H9 (cell line): ENCODE measurements at regions not wholly inside any gene's neighbourhood (a gene's known extent, or its start where the extent isn't known, plus 50 kb on each side); places are given as distances from the start of the nearest gene placed in this dataset.

Source experiments
- DNase-seq: peaks from one replicate; pipeline ENCODE4 v3.0.0-alpha.2; 2017
- H2AFZ ChIP-seq: one replicate; pipeline ENCODE4 v1.6.1; 2013; ENCODE audit warnings: mild to moderate bottlenecking, low read length, control low read depth, moderate library complexity
- H2AK5ac ChIP-seq: 2 replicates; pipeline ENCODE4 v1.6.1; 2013; ENCODE audit warnings: low read length, control low read depth, mixed read lengths; ENCODE audit not compliant: insufficient read length
- H2BK120ac ChIP-seq: one replicate; pipeline ENCODE4 v1.6.1; 2013; ENCODE audit warnings: low read depth, mild to moderate bottlenecking, low read length, control low read depth, inconsistent platforms; ENCODE audit not compliant: poor library complexity, severe bottlenecking
- H2BK12ac ChIP-seq: 2 replicates; pipeline ENCODE4 v1.6.1; 2013; ENCODE audit warnings: low read length, control low read depth, mixed read lengths, low read depth; ENCODE audit not compliant: insufficient read length
- H2BK15ac ChIP-seq: 2 replicates; pipeline ENCODE4 v1.6.1; 2013; ENCODE audit warnings: low read depth, low read length, control low read depth
- H2BK20ac ChIP-seq: one replicate; pipeline ENCODE4 v1.6.1; 2013; ENCODE audit warnings: low read depth, mild to moderate bottlenecking, low read length, control low read depth, inconsistent platforms; ENCODE audit not compliant: poor library complexity, severe bottlenecking
- H2BK5ac ChIP-seq: 2 replicates; pipeline ENCODE4 v1.6.1; 2013; ENCODE audit warnings: low read length, control low read depth, mixed read lengths; ENCODE audit not compliant: insufficient read length
- H3K14ac ChIP-seq: 2 replicates; pipeline ENCODE4 v1.6.1; 2013; ENCODE audit warnings: low read length, control low read depth; ENCODE audit not compliant: insufficient read depth
- H3K18ac ChIP-seq: 2 replicates; pipeline ENCODE4 v1.6.1; 2013; ENCODE audit warnings: low read depth, mild to moderate bottlenecking, mixed read lengths, low read length, control low read depth; ENCODE audit not compliant: insufficient read length
- H3K23ac ChIP-seq: 2 replicates; pipeline ENCODE4 v1.6.1; 2013; ENCODE audit warnings: low read length, control low read depth, mixed read lengths, low read depth; ENCODE audit not compliant: insufficient read length
- H3K23me2 ChIP-seq: 2 replicates; pipeline ENCODE4 v1.6.1; 2013; ENCODE audit warnings: low read depth, mild to moderate bottlenecking, mixed read lengths, low read length, control low read depth; ENCODE audit not compliant: insufficient read length, poor library complexity, severe bottlenecking
- H3K27ac ChIP-seq: 2 replicates; pipeline ENCODE4 v1.5.1; 2013; ENCODE audit warnings: low read length, control low read depth, mixed read lengths, low read depth; ENCODE audit not compliant: insufficient read length
- H3K27me3 ChIP-seq: 2 replicates; pipeline ENCODE4 v1.6.1; 2013; ENCODE audit warnings: low read length, control low read depth, inconsistent platforms; ENCODE audit not compliant: insufficient read depth
- H3K4ac ChIP-seq: 2 replicates; pipeline ENCODE4 v1.6.1; 2013; ENCODE audit warnings: low read depth, mild to moderate bottlenecking, control low read depth, inconsistent platforms, low read length, moderate library complexity
- H3K4me1 ChIP-seq: 2 replicates; pipeline ENCODE4 v1.6.1; 2013; ENCODE audit warnings: low read length, control low read depth, inconsistent platforms; ENCODE audit not compliant: insufficient read depth
- H3K4me2 ChIP-seq: 2 replicates; pipeline ENCODE4 v1.6.1; 2013; ENCODE audit warnings: low read length, control low read depth, mixed read lengths; ENCODE audit not compliant: insufficient read length, insufficient read depth
- H3K56ac ChIP-seq: 2 replicates; pipeline ENCODE4 v1.6.1; 2013; ENCODE audit warnings: low read depth, mild to moderate bottlenecking, mixed read lengths, low read length, control low read depth; ENCODE audit not compliant: insufficient read length
- H3K79me1 ChIP-seq: 2 replicates; pipeline ENCODE4 v1.6.1; 2013; ENCODE audit warnings: low read depth, mild to moderate bottlenecking, moderate library complexity, low read length, control low read depth, inconsistent platforms; ENCODE audit not compliant: insufficient read depth, poor library complexity, severe bottlenecking
- H3K79me2 ChIP-seq: 2 replicates; pipeline ENCODE4 v1.6.1; 2013; ENCODE audit warnings: low read length, control low read depth, inconsistent platforms; ENCODE audit not compliant: insufficient read depth
- H3K9ac ChIP-seq: 2 replicates; pipeline ENCODE4 v1.6.1; 2013; ENCODE audit warnings: low read length, control low read depth, mixed read lengths; ENCODE audit not compliant: insufficient read length; ENCODE audit errors: extremely low read depth
- H3K9me3 ChIP-seq: one replicate; pipeline ENCODE4 v1.6.1; 2013; ENCODE audit warnings: low read depth, low read length, inconsistent platforms; ENCODE audit not compliant: control insufficient read depth
- H3T11ph ChIP-seq: one replicate; pipeline ENCODE4 v1.6.1; 2013; ENCODE audit warnings: mild to moderate bottlenecking, low read length, control low read depth, inconsistent platforms
- H4K20me1 ChIP-seq: one replicate; pipeline ENCODE4 v1.6.1; 2013; ENCODE audit not compliant: control insufficient read depth, insufficient read length, insufficient read depth
- H4K5ac ChIP-seq: 2 replicates; pipeline ENCODE4 v1.6.1; 2013; ENCODE audit warnings: low read depth, mild to moderate bottlenecking, mixed read lengths, low read length, control low read depth; ENCODE audit not compliant: insufficient read length
- H4K8ac ChIP-seq: replicated peaks from 2 replicates; pipeline ENCODE4 v1.6.1; 2013; ENCODE audit warnings: low read length, control low read depth, mixed read lengths, low read depth; ENCODE audit not compliant: insufficient read length
- H4K91ac ChIP-seq: 2 replicates; pipeline ENCODE4 v1.6.1; 2013; ENCODE audit warnings: low read depth, mild to moderate bottlenecking, moderate library complexity, mixed read lengths, low read length, control low read depth; ENCODE audit not compliant: insufficient read length
- H3K27ac Mint-ChIP-seq, 3 experiments: 2 replicates in 2 of 3; 3 replicates in 1 of 3; pipeline ENCODE4 v1.8.0; 2020 to 2021; ENCODE audit warnings: mixed read lengths in 3 of 3, mild to moderate bottlenecking in 1 of 3, moderate library complexity in 1 of 3
- H3K27me3 Mint-ChIP-seq: 2 replicates; pipeline ENCODE4 v1.8.0; 2021; ENCODE audit warnings: low read depth, mild to moderate bottlenecking, moderate library complexity, mixed read lengths
- H3K36me3 Mint-ChIP-seq, 3 experiments: 2 replicates in 2 of 3; 3 replicates in 1 of 3; pipeline ENCODE4 v1.8.0; 2020 to 2021; ENCODE audit warnings: low read depth in 3 of 3, mixed read lengths in 3 of 3; ENCODE audit not compliant: insufficient read depth in 1 of 3
- H3K4me1 Mint-ChIP-seq, 2 experiments: 2 replicates each; pipeline ENCODE4 v1.8.0; 2020; ENCODE audit warnings: mixed read lengths in 2 of 2
- H3K4me3 Mint-ChIP-seq, 2 experiments: 2 replicates in 1 of 2; 3 replicates in 1 of 2; pipeline ENCODE4 v1.8.0; 2020 to 2021; ENCODE audit warnings: mild to moderate bottlenecking in 2 of 2, mixed read lengths in 2 of 2, moderate library complexity in 1 of 2
- H3K9me3 Mint-ChIP-seq, 2 experiments: 2 replicates in 1 of 2; 3 replicates in 1 of 2; pipeline ENCODE4 v1.8.0; 2020; ENCODE audit warnings: mild to moderate bottlenecking in 2 of 2, mixed read lengths in 2 of 2, moderate library complexity in 1 of 2
- CTCF ChIP-seq: fragments of 200-600 bp; sonication (generic); conservative IDR thresholded peaks from 3 replicates; pipeline ENCODE4 v1.8.0; 2021; ENCODE audit warnings: antibody characterized with exemption, mild to moderate bottlenecking

- no peak overlapping the region for H3K4me3 Mint-ChIP-seq
These were observed 592.4 kb downstream of the GLUD2 start for GRCh38 chrX:121639781-121640180.

More at GRCh38 chrX:121639781-121640180, 592.4 kb downstream of the GLUD2 start:
- H4K8ac ChIP-seq = no peak overlapping the region
- H3K36me3 Mint-ChIP-seq = no peaks in the 10 kb centered on the region; a peak in 1 of 7 replicates
- no peak overlapping the region for H2AFZ ChIP-seq
- H3K79me1 ChIP-seq = no peaks in the 10 kb centered on the region
- H3K9me3 Mint-ChIP-seq = peaks cover 0 to 54% of the 10 kb centered on the region in 2 experiments
- H3K4me2 ChIP-seq = no peak overlapping the region
- no peak overlapping the region for H3K4ac ChIP-seq
- H4K91ac ChIP-seq = no peak overlapping the region
- no peak overlapping the region for H2AK5ac ChIP-seq
- H3K23me2 ChIP-seq = no peaks in the 10 kb centered on the region
- no peaks in the 10 kb centered on the region for H4K20me1 ChIP-seq
- no peak overlapping the region for H3K9ac ChIP-seq
- H4K5ac ChIP-seq = no peak overlapping the region
- H3K4me1 Mint-ChIP-seq = peaks cover 6 to 7% of the 10 kb centered on the region in 2 experiments
- H3K4me1 ChIP-seq = no peaks in the 10 kb centered on the region
- no peak overlapping the region for H3K14ac ChIP-seq
- H3K18ac ChIP-seq = no peak overlapping the region
- no peak for DNase-seq
- H3K79me2 ChIP-seq = no peaks in the 10 kb centered on the region
- no peak overlapping the region for H3K23ac ChIP-seq
- H3K27me3 Mint-ChIP-seq = no peaks in the 10 kb centered on the region
- no peak overlapping the region for H2BK12ac ChIP-seq
- H3K27ac Mint-ChIP-seq = no peak overlapping the region; a peak in 1 of 7 replicates
- H3T11ph ChIP-seq = no peak overlapping the region
- no peak for TF ChIP-seq CTCF
- no peak overlapping the region for H3K56ac ChIP-seq
- H2BK120ac ChIP-seq = no peak overlapping the region
- H3K9me3 ChIP-seq = peaks cover 9% of the 10 kb centered on the region
- no peak overlapping the region for H2BK20ac ChIP-seq
- H2BK15ac ChIP-seq = no peak overlapping the region
- no peaks in the 10 kb centered on the region for H3K27me3 ChIP-seq
- H2BK5ac ChIP-seq = no peak overlapping the region
- H3K27ac ChIP-seq = no peak overlapping the region
